ENCODE measurements at regions not wholly inside any gene's neighbourhood (a gene's known extent, or its start where the extent isn't known, plus 50 kb on each side); places are given as distances from the start of the nearest gene placed in this dataset.

GRCh38 chr14:62409626-62410300, 635.5 kb downstream of the KCNH5 start:
- no peak for DNase-seq (ENCODE audit: low spot score)
- Histone ChIP-seq H3K4me3 (no peak overlapping the region), H3K9me3 (no peaks in the 10 kb centered on the region), H3K27me3 (no peaks in the 10 kb centered on the region), H3K27ac (no peak overlapping the region), H3K4me1 (no peaks in the 10 kb centered on the region), H3K36me3 (no peaks in the 10 kb centered on the region)
- TF ChIP-seq, protein P1, sequence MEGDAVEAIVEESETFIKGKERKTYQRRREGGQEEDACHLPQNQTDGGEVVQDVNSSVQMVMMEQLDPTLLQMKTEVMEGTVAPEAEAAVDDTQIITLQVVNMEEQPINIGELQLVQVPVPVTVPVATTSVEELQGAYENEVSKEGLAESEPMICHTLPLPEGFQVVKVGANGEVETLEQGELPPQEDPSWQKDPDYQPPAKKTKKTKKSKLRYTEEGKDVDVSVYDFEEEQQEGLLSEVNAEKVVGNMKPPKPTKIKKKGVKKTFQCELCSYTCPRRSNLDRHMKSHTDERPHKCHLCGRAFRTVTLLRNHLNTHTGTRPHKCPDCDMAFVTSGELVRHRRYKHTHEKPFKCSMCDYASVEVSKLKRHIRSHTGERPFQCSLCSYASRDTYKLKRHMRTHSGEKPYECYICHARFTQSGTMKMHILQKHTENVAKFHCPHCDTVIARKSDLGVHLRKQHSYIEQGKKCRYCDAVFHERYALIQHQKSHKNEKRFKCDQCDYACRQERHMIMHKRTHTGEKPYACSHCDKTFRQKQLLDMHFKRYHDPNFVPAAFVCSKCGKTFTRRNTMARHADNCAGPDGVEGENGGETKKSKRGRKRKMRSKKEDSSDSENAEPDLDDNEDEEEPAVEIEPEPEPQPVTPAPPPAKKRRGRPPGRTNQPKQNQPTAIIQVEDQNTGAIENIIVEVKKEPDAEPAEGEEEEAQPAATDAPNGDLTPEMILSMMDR (IDR thresholded peaks at IDR 0.05), result no peak

GRCh38 chr14:62420847-62421246, 624.4 kb downstream of the KCNH5 start:
- Histone ChIP-seq H3K9me3 (no peaks in the 10 kb centered on the region), H3K4me3 (no peak overlapping the region), H3K36me3 (no peaks in the 10 kb centered on the region), H3K27ac (no peak overlapping the region), H3K27me3 (no peaks in the 10 kb centered on the region), H3K4me1 (no peaks in the 10 kb centered on the region)
- no peak for DNase-seq (ENCODE audit: low spot score)
- TF ChIP-seq, protein P1 (IDR thresholded peaks at IDR 0.05), result no peak

DNA sequence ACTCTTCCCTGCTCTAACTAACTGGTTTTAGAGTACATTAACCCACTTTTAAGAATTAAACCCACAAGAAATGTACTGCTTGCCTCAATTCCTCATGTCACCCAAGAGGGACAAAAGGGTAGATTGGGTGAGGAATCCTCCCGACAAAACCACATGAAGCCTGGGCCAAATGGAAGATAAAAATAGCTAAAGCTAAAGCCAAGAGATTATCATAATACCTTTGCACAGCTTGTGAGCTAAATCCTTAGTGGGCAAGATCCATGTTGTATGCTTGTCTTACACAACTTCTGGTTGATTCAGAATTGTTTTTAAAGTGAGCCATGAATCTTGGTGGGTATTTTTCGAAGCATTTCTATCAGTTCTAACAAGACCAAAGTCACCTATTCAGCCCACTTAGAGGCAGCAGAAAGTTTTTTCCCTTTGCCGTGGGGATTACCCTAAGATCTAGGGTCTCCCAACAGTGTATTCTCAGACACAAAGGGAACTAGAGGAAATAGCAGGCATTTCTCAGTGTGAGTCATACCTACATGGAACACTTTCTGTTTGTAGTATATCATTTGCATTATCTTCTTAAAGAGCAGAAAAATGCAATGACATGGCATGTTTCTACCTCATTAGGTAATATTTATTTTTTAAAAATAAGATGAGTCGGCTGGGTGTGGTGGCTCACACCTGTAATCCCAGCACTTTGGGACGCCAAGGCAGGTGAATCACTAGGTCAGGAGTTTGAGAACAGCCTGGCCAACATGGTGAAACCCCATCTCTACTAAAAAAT, 616.6 kb downstream of the KCNH5 start:
- peaks cover 0 to 8% of the 10 kb centered on the region in 2 donors for H3K9me3 ChIP-seq
- no peak overlapping the region for H3K4me3 ChIP-seq

GRCh38 chr14:62429683-62430082, 615.6 kb downstream of the KCNH5 start:
- Histone ChIP-seq H3K4me1 (no peaks in the 10 kb centered on the region), H3K9me3 (peaks cover 0 to 19% of the 10 kb centered on the region in 2 donors), H3K4me3 (no peak overlapping the region), H3K27me3 (no peaks in the 10 kb centered on the region), H3K27ac (no peak overlapping the region), H3K36me3 (no peaks in the 10 kb centered on the region)
- TF ChIP-seq, protein P1 (IDR thresholded peaks at IDR 0.05), result no peak
- DNase-seq (ENCODE audit: low spot score), result no peak

More for the DNA sequence above, 616.6 kb downstream of the KCNH5 start:
- Histone ChIP-seq H3K4me1 (no peaks in the 10 kb centered on the region), H3K27me3 (no peaks in the 10 kb centered on the region), H3K36me3 (no peaks in the 10 kb centered on the region), H3K27ac (no peak overlapping the region)
- TF ChIP-seq, protein P1 (IDR thresholded peaks at IDR 0.05), result no peak
- DNase-seq (ENCODE audit: low spot score), result no peak

- Histone ChIP-seq H3K4me1 (no peaks in the 10 kb centered on the region), H3K27ac (no peak overlapping the region), H3K36me3 (no peaks in the 10 kb centered on the region), H3K4me3 (no peak overlapping the region), H3K27me3 (no peaks in the 10 kb centered on the region), H3K9me3 (peaks cover 0 to 28% of the 10 kb centered on the region in 2 donors)
- DNase-seq (ENCODE audit: low spot score), result no peak
- TF ChIP-seq, protein P1 (IDR thresholded peaks at IDR 0.05), result no peak
Measured at GRCh38 chr14:62431496-62431895, 613.8 kb downstream of the KCNH5 start.
